ENCODE measurements at regions not wholly inside any gene's neighbourhood (a gene's known extent, or its start where the extent isn't known, plus 50 kb on each side); places are given as distances from the start of the nearest gene placed in this dataset.
"Not testable (repeated sequence)": the region's sequence is repeated elsewhere in the genome, so short reads cannot be mapped to it uniquely, and the experiment has no call there.

- no peak overlapping the region for H3K27ac ChIP-seq (ENCODE audit: low read depth in 1 of 2, low read length in 1 of 2)
- H3K36me3 ChIP-seq (ENCODE audit: control insufficient read depth in 2 of 2, insufficient read depth in 2 of 2, low read length in 1 of 2), result no peaks in the 10 kb centered on the region
- H3K9me3 ChIP-seq (ENCODE audit: control insufficient read depth in 2 of 2, insufficient read depth in 1 of 2, low read length in 1 of 2), result no peaks in the 10 kb centered on the region
- no peaks in the 10 kb centered on the region for H3K4me1 ChIP-seq (ENCODE audit: control insufficient read depth in 2 of 2, insufficient read depth in 2 of 2, low read length in 2 of 2)
- H3K27me3 ChIP-seq (ENCODE audit: control insufficient read depth in 2 of 2, insufficient read depth in 1 of 2, low read length in 1 of 2), result no peaks in the 10 kb centered on the region
- H3K4me3 ChIP-seq (ENCODE audit: low read length in 2 of 2), result no peak overlapping the region
- no peak for DNase-seq (ENCODE audit: low read depth in 6 of 9, low spot score in 9 of 9)
- 83% methylated on average over 3 of the region's 3 CpGs for WGBS
Observed at GRCh38 chrX:25503826-25504225, 488.1 kb upstream of the ARX start.

- no peaks in the 10 kb centered on the region for H3K4me1 ChIP-seq (ENCODE audit: control insufficient read depth in 2 of 2, insufficient read depth in 2 of 2, low read length in 2 of 2)
- no peaks in the 10 kb centered on the region for H3K27me3 ChIP-seq (ENCODE audit: control insufficient read depth in 2 of 2, insufficient read depth in 1 of 2, low read length in 1 of 2)
- no peaks in the 10 kb centered on the region for H3K36me3 ChIP-seq (ENCODE audit: control insufficient read depth in 2 of 2, insufficient read depth in 2 of 2, low read length in 1 of 2)
- H3K9me3 ChIP-seq (ENCODE audit: control insufficient read depth in 2 of 2, insufficient read depth in 1 of 2, low read length in 1 of 2), result no peaks in the 10 kb centered on the region
- over 99% methylated on average over 2 of the region's 2 CpGs for WGBS
- H3K4me3 ChIP-seq (ENCODE audit: low read length in 2 of 2), result no peak overlapping the region
- no peak for DNase-seq (ENCODE audit: low read depth in 6 of 9, low spot score in 9 of 9)
- H3K27ac ChIP-seq (ENCODE audit: low read depth in 1 of 2, low read length in 1 of 2), result no peak overlapping the region
Observed at GRCh38 chrX:25507801-25508200, 492.0 kb upstream of the ARX start.

DNA sequence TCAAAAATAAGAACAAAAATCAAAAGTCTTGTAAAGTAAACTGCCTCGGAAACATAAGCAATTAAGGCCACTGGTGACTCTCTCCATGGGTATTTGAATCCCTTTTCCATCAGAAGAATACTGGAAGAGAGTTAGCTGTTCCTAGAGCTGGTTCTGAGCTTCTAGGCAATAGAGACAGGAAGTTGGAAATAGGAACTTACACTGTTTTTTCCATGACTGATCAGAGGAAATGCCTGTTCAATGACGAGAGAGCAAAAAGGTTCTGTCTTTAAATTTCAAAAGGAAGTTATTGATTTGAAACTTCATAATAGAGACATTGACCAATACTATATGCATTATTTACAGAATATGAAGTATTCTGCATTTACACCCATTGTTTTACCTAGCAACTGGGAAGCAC is 503.5 kb upstream of the ARX start:
- no peaks in the 10 kb centered on the region for H3K36me3 ChIP-seq (ENCODE audit: control insufficient read depth in 2 of 2, insufficient read depth in 2 of 2, low read length in 1 of 2)
- DNase-seq (ENCODE audit: low read depth in 6 of 9, low spot score in 9 of 9), result no peak
- H3K27ac ChIP-seq (ENCODE audit: low read depth in 1 of 2, low read length in 1 of 2), result no peak overlapping the region
- no peaks in the 10 kb centered on the region for H3K27me3 ChIP-seq (ENCODE audit: control insufficient read depth in 2 of 2, insufficient read depth in 1 of 2, low read length in 1 of 2)
- WGBS, result 54% methylated on average over 2 of the region's 2 CpGs
- no peaks in the 10 kb centered on the region for H3K9me3 ChIP-seq (ENCODE audit: control insufficient read depth in 2 of 2, insufficient read depth in 1 of 2, low read length in 1 of 2)
- H3K4me3 ChIP-seq (ENCODE audit: low read length in 2 of 2), result no peak overlapping the region
- H3K4me1 ChIP-seq (ENCODE audit: control insufficient read depth in 2 of 2, insufficient read depth in 2 of 2, low read length in 2 of 2), result no peaks in the 10 kb centered on the region

DNA sequence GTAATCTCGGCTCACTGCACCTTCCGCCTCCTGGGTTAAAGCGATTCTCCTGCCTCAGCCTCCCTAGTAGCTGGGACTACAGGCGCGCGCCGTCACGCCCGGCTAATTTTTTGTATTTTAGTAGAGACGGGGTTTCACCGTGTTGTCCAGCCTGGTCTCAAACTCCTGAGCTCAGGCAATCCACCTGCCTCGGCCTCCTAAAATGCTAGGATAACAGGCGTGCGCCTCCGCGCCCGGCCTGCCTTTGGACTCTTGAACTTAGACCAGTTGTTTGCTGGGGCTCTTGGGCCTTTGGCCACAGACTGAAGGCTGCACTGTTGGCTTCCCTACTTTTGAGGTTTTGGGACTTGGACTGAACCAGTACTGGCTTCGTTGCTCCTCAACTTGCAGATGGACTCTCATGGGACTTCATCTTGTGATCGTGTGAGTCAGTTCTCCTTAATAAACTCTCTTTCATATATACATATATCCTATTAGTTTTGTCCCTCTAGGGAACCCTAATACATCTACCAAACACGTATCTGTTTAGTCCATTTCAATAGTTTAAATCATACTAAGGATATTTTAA is 506.8 kb upstream of the ARX start:
- not testable (repeated sequence) for H3K27me3 ChIP-seq (ENCODE audit: control insufficient read depth in 2 of 2, insufficient read depth in 1 of 2, low read length in 1 of 2); H3K4me3 ChIP-seq (ENCODE audit: low read length in 2 of 2); DNase-seq (ENCODE audit: low read depth in 6 of 9, low spot score in 9 of 9); H3K27ac ChIP-seq (ENCODE audit: low read depth in 1 of 2, low read length in 1 of 2); H3K36me3 ChIP-seq (ENCODE audit: control insufficient read depth in 2 of 2, insufficient read depth in 2 of 2, low read length in 1 of 2); H3K9me3 ChIP-seq (ENCODE audit: control insufficient read depth in 2 of 2, insufficient read depth in 1 of 2, low read length in 1 of 2); H3K4me1 ChIP-seq (ENCODE audit: control insufficient read depth in 2 of 2, insufficient read depth in 2 of 2, low read length in 2 of 2)
- WGBS, result 97% methylated on average over 20 of the region's 20 CpGs

DNA sequence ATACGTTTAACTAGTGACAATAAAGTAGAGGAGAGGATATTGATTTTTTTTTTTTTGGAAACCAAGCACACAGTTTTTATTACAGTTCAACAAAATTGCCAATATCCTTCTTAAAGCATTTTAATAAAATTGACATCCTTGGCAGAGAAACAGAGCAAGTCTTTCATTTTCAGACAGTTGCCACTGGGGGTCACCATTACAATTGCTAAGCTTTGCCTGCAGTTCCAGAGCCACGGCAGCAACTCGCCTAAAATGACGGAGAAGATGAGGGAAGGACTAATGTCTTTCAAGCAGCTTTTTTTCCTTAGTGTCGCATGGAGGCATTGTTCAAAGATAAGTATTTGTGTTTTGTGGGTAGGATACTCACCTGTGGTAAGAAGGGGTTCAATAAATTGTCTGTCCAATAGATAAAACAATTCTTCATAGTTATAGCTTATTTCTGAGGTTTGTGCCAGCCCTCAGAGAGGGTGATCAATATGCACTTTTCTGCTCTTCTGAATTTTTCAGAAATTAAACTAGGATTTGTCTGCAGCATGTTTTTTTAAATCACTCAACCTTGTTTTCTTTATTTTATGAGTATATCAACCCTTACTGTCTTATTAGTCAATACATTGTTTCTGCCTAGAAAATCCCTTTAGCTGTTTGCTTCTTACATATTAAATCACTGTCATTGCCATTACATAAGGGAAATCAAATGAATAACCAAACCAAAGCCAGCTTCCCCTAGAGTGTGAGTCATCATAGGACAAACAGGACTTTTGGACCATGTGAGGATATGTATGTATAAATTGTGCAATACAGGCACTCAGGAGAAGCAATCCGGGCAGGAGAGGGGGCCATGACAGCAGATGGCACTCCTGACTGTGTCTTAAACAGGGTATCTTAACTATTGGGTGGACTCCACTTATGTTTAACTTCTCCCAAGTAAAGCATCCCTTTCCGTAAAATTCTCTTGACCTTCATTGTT is 508.1 kb upstream of the ARX start:
- Histone ChIP-seq H3K4me3 (ENCODE audit: low read length in 2 of 2) (no peak overlapping the region), H3K9me3 (ENCODE audit: control insufficient read depth in 2 of 2, insufficient read depth in 1 of 2, low read length in 1 of 2) (no peaks in the 10 kb centered on the region), H3K4me1 (ENCODE audit: control insufficient read depth in 2 of 2, insufficient read depth in 2 of 2, low read length in 2 of 2) (no peaks in the 10 kb centered on the region), H3K36me3 (ENCODE audit: control insufficient read depth in 2 of 2, insufficient read depth in 2 of 2, low read length in 1 of 2) (no peaks in the 10 kb centered on the region), H3K27ac (ENCODE audit: low read depth in 1 of 2, low read length in 1 of 2) (no peak overlapping the region), H3K27me3 (ENCODE audit: control insufficient read depth in 2 of 2, insufficient read depth in 1 of 2, low read length in 1 of 2) (no peaks in the 10 kb centered on the region)
- WGBS, result 31% methylated on average over 7 of the region's 7 CpGs
- DNase-seq (ENCODE audit: low read depth in 6 of 9, low spot score in 9 of 9), result peak in 1 of 9 donors; percentile 2

GRCh38 chrX:25527156-25527555 is 511.4 kb upstream of the ARX start:
- Histone ChIP-seq H3K4me1 (ENCODE audit: control insufficient read depth in 2 of 2, insufficient read depth in 2 of 2, low read length in 2 of 2) (no peaks in the 10 kb centered on the region), H3K27ac (ENCODE audit: low read depth in 1 of 2, low read length in 1 of 2) (no peak overlapping the region), H3K27me3 (ENCODE audit: control insufficient read depth in 2 of 2, insufficient read depth in 1 of 2, low read length in 1 of 2) (no peaks in the 10 kb centered on the region), H3K36me3 (ENCODE audit: control insufficient read depth in 2 of 2, insufficient read depth in 2 of 2, low read length in 1 of 2) (no peaks in the 10 kb centered on the region), H3K4me3 (ENCODE audit: low read length in 2 of 2) (no peak overlapping the region), H3K9me3 (ENCODE audit: control insufficient read depth in 2 of 2, insufficient read depth in 1 of 2, low read length in 1 of 2) (no peaks in the 10 kb centered on the region)
- no peak for DNase-seq (ENCODE audit: low read depth in 6 of 9, low spot score in 9 of 9)
- 95% methylated on average over 1 of the region's 1 CpG for WGBS

GRCh38 chrX:25527596-25527995 is 511.8 kb upstream of the ARX start:
- H3K27ac ChIP-seq (ENCODE audit: low read depth in 1 of 2, low read length in 1 of 2), result no peak overlapping the region
- H3K27me3 ChIP-seq (ENCODE audit: control insufficient read depth in 2 of 2, insufficient read depth in 1 of 2, low read length in 1 of 2), result no peaks in the 10 kb centered on the region
- no peak overlapping the region for H3K4me3 ChIP-seq (ENCODE audit: low read length in 2 of 2)
- no peaks in the 10 kb centered on the region for H3K4me1 ChIP-seq (ENCODE audit: control insufficient read depth in 2 of 2, insufficient read depth in 2 of 2, low read length in 2 of 2)
- H3K9me3 ChIP-seq (ENCODE audit: control insufficient read depth in 2 of 2, insufficient read depth in 1 of 2, low read length in 1 of 2), result no peaks in the 10 kb centered on the region
- WGBS, result 40% methylated on average over 3 of the region's 3 CpGs
- no peaks in the 10 kb centered on the region for H3K36me3 ChIP-seq (ENCODE audit: control insufficient read depth in 2 of 2, insufficient read depth in 2 of 2, low read length in 1 of 2)
- no peak for DNase-seq (ENCODE audit: low read depth in 6 of 9, low spot score in 9 of 9)

DNA sequence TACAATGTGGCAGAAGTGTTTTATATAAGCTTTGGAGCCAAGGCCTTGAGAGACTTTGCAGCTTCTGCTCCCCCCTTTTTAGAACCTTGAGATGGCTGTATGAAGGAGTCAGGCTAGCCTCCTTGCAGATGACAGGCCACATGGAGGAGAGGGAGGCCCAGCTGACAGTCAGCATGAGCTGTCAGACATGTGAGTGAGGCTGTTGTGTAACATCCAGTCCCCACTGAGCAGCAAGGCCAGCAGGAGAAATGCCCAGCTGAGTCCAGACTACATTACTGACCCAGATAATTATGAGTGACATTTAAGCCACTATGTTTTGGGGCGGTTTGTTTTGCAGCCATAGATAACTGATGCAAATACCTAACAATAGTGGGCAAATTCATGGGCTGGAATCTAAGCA is 515.3 kb upstream of the ARX start:
- DNase-seq (ENCODE audit: low read depth in 6 of 9, low spot score in 9 of 9), result no peak
- Histone ChIP-seq H3K4me1 (ENCODE audit: control insufficient read depth in 2 of 2, insufficient read depth in 2 of 2, low read length in 2 of 2) (no peaks in the 10 kb centered on the region), H3K27me3 (ENCODE audit: control insufficient read depth in 2 of 2, insufficient read depth in 1 of 2, low read length in 1 of 2) (no peaks in the 10 kb centered on the region), H3K36me3 (ENCODE audit: control insufficient read depth in 2 of 2, insufficient read depth in 2 of 2, low read length in 1 of 2) (no peaks in the 10 kb centered on the region), H3K4me3 (ENCODE audit: low read length in 2 of 2) (no peak overlapping the region), H3K27ac (ENCODE audit: low read depth in 1 of 2, low read length in 1 of 2) (no peak overlapping the region), H3K9me3 (ENCODE audit: control insufficient read depth in 2 of 2, insufficient read depth in 1 of 2, low read length in 1 of 2) (no peaks in the 10 kb centered on the region)
- WGBS, result 92% methylated on average over 1 of the region's 1 CpG

DNA sequence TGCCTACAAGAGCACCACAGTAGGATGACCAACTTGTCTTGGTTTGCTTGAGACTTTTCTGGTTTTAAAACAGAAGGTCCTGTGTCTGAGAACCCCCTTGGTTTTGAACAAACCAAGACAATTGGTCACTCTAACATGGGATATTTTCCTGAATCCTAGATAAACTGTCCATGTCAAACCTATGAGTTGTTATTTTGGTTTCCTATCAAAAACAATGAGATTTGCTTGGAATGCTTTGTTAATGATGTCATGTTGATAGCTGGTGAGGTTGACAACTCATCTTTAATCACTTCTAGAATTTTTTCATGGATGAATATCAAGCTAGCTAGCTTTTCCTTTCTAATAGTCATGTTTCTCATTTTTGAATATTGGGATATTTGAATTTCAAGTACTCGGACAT is 518.3 kb upstream of the ARX start:
- no peaks in the 10 kb centered on the region for H3K27me3 ChIP-seq (ENCODE audit: control insufficient read depth in 2 of 2, insufficient read depth in 1 of 2, low read length in 1 of 2)
- WGBS, result 96% methylated on average over 1 of the region's 1 CpG

More for the DNA sequence above, 518.3 kb upstream of the ARX start:
- DNase-seq (ENCODE audit: low read depth in 6 of 9, low spot score in 9 of 9), result no peak
- Histone ChIP-seq H3K27ac (ENCODE audit: low read depth in 1 of 2, low read length in 1 of 2) (no peak overlapping the region), H3K36me3 (ENCODE audit: control insufficient read depth in 2 of 2, insufficient read depth in 2 of 2, low read length in 1 of 2) (no peaks in the 10 kb centered on the region), H3K4me3 (ENCODE audit: low read length in 2 of 2) (no peak overlapping the region), H3K9me3 (ENCODE audit: control insufficient read depth in 2 of 2, insufficient read depth in 1 of 2, low read length in 1 of 2) (no peaks in the 10 kb centered on the region), H3K4me1 (ENCODE audit: control insufficient read depth in 2 of 2, insufficient read depth in 2 of 2, low read length in 2 of 2) (no peaks in the 10 kb centered on the region)
